ENCODE measurements at regions not wholly inside any gene's neighbourhood (a gene's known extent, or its start where the extent isn't known, plus 50 kb on each side); places are given as distances from the start of the nearest gene placed in this dataset.

GRCh38 chr1:25038699-25039098 is 108.6 kb upstream of the RUNX3 start:
- TF ChIP-seq POLR2A (IDR thresholded peaks at IDR 0.05) (no peak), CTCF (IDR thresholded peaks at IDR 0.05) (no peak)
- intact Hi-C loops (cut with DNase I) = loop anchor here (10.0 kb wide), 2 partner anchors 94 to 194 kb away; no protein-coding TSS in a partner anchor
- 53% methylated on average over 2 of the region's 4 CpGs for WGBS (ENCODE audit: insufficient coverage, low coverage, low lambda C conversion rate, missing lambda C conversion rate)
- Histone ChIP-seq H3K9me3 (no peaks in the 10 kb centered on the region), H3K4me3 (no peak overlapping the region), H3K4me1 (no peaks in the 10 kb centered on the region), H3K27me3 (no peaks in the 10 kb centered on the region), H3K36me3 (no peaks in the 10 kb centered on the region), H3K27ac (no peak overlapping the region)
- ATAC-seq = no peak
- no peak for DNase-seq

DNA sequence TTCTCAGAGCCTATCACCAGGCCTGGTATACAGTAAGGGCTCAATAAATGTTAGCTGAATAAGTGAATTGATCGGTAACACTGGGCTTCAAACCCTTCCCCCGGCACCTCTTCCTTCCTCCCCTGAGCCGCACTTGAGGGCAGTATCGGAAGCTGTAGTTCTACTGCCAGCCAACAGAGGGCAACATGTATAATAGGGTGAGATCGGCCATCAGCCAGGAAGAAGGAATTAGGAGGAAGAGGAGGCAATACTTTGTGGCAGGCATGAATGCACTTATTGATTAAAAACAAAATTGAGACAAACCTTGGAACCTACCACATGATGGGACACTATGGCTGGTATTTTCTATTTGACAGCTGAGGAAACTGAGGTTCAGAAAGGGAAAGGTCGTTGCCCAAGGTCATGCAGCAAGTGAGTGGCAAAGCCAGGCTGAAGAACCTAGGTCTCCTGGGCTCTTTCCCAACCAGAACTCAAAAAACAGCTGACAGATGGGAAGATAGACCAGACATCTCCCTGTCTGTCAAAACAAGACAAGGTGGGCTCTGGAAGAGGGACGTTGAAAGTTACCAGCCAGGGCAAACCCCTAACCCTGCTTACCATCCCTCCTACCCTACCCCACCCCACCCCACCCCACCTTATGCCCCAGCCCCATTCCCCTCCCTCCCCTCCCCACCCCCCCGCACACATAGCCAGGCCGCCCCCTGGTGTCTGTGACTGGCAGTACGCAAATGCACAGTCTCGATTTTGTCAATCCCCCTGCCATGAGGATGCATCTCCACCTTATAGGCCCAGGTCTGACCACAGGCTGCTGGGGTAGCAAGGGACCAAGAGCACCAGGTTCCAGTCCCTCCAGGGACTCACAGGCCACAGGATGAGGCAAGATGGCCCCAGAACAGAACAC is 107.3 kb upstream of the RUNX3 start:
- Histone ChIP-seq H3K36me3 (no peaks in the 10 kb centered on the region), H3K4me1 (no peaks in the 10 kb centered on the region), H3K27ac (no peak overlapping the region), H3K4me3 (no peak overlapping the region), H3K9me3 (no peaks in the 10 kb centered on the region), H3K27me3 (no peaks in the 10 kb centered on the region)
- ATAC-seq (peak; percentile 59 to 74 (median 68)), DNase-seq (no peak)
- TF ChIP-seq CTCF (IDR thresholded peaks at IDR 0.05) = peak; percentile 52 to 64 (median 55)
- TF ChIP-seq POLR2A (IDR thresholded peaks at IDR 0.05) = no peak
- intact Hi-C loops (cut with DNase I) = loop anchor here (10.0 kb wide), 2 partner anchors 93 to 193 kb away; no protein-coding TSS in a partner anchor
- WGBS (ENCODE audit: insufficient coverage, low coverage, low lambda C conversion rate, missing lambda C conversion rate) = 33% methylated on average over 5 of the region's 11 CpGs

GRCh38 chr1:25036117-25036546 is 106.1 kb upstream of the RUNX3 start:
- WGBS (ENCODE audit: insufficient coverage, low coverage, low lambda C conversion rate, missing lambda C conversion rate) = 94% methylated on average over 3 of the region's 3 CpGs
- no peak for TF ChIP-seq CTCF (IDR thresholded peaks at IDR 0.05)
- TF ChIP-seq POLR2A (IDR thresholded peaks at IDR 0.05) = no peak
- no peak for ATAC-seq

GRCh38 chr1:25035523-25036116 is 105.5 kb upstream of the RUNX3 start:
- Histone ChIP-seq H3K27me3 (no peaks in the 10 kb centered on the region), H3K36me3 (no peaks in the 10 kb centered on the region), H3K27ac (no peak overlapping the region), H3K4me3 (no peak overlapping the region), H3K4me1 (no peaks in the 10 kb centered on the region), H3K9me3 (no peaks in the 10 kb centered on the region)
- WGBS (ENCODE audit: insufficient coverage, low coverage, low lambda C conversion rate, missing lambda C conversion rate) = 100% methylated on average over 1 of the region's 1 CpG
- TF ChIP-seq POLR2A (IDR thresholded peaks at IDR 0.05) (no peak), CTCF (IDR thresholded peaks at IDR 0.05) (no peak)
- no peak for ATAC-seq
- DNase-seq = peak in 1 of 3 donors; percentile 1
- intact Hi-C loops (cut with DNase I) = loop anchor here (10.0 kb wide), 2 partner anchors 91 to 191 kb away; no protein-coding TSS in a partner anchor

More at GRCh38 chr1:25036117-25036546, 106.1 kb upstream of the RUNX3 start:
- intact Hi-C loops (cut with DNase I) = loop anchor here (10.0 kb wide), 2 partner anchors 91 to 191 kb away; no protein-coding TSS in a partner anchor
- DNase-seq = no peak
- no peaks in the 10 kb centered on the region for H3K36me3 ChIP-seq
- no peak overlapping the region for H3K4me3 ChIP-seq
- H3K4me1 ChIP-seq = no peaks in the 10 kb centered on the region
- no peak overlapping the region for H3K27ac ChIP-seq
- no peaks in the 10 kb centered on the region for H3K9me3 ChIP-seq
- H3K27me3 ChIP-seq = no peaks in the 10 kb centered on the region
